DMS153 (cell line): ENCODE measurements at regions not wholly inside any gene's neighbourhood (a gene's known extent, or its start where the extent isn't known, plus 50 kb on each side); places are given as distances from the start of the nearest gene placed in this dataset.

Experiments
- DNase-seq: peaks from one replicate; lab custom pipeline; 2025; lab: John Stamatoyannopoulos, UW

DNA sequence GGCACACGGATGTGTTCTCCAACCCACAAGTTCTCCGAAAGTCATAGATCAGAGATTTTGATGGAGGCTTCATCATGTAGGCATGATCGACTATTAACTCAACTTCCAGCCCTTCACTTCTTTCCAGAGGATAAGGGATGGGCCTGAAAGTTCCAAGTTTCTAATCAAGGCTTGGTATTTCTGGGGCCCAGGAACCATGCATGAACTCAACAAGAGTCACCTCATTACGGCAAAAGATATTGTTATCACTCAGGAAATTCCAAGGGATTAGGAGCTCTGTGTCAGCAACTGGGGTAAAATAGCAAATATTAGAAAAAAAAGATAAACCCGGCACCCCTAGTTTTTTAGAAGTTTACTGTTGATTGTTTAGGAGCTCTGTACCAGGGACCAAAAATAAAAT, 240.1 kb upstream of the PPP1R2C start:
- DNase-seq, result no peak

DNA sequence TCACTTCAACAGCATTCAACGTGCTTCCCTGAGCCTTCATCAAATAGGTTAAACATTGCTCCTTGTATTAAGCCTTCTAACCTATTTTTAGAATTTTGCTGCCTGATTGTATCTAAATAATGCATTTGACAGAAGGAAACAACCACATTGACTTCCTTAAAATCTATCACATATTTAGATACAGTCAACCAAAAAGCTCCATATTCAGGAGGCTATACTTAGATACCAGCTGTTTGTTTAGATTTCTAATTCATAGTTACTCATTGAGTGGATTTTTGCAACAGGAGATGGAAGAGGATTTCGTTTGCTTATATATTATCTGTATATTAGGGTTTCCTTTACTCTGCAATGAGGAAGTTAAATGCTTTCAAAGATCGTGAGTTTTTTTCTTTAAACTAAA, 241.1 kb upstream of the PPP1R2C start:
- no peak for DNase-seq

DNA sequence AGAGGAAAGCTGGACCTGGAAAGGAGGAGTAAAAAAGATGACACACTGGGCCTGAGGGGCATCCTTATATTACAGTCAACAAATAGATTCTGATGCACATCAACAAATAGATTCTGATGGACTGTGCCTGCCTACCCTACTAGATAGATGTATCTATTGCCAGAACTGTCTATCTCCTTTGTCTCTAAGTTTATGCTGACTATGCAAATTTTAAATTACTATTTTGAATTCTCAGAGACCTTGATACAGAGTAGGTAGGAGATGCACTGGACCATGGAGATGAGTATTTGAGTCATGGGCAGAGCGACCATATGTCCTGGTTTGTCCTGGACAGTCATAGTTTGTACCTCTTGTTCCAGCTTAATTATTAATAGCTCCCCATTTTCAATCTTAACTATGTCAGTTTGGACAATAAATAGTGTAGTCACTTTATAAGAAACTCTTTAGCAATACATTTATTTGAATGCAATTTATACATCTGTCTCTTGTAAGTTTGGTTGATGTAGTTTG, 247.9 kb upstream of the PPP1R2C start:
- no peak for DNase-seq

DNA sequence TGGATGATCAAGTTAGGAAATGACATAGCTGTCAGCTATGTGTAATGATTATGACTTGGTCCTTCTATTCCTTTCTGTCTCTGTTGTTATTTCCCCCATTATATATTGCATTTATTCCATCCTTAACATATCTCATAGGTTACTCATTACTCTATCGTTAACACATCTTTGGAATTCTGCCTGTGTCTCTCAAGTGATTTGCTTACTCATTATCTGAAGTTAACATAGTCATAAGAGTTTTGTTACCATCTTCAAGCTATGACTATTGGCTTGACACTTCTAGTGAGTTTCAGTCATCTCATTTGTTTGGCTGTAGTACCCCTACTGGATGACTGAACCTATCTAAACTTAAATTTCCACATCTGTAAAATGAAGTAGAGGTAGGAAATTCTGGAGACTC, 286.1 kb upstream of the PPP1R2C start:
- no peak for DNase-seq

DNA sequence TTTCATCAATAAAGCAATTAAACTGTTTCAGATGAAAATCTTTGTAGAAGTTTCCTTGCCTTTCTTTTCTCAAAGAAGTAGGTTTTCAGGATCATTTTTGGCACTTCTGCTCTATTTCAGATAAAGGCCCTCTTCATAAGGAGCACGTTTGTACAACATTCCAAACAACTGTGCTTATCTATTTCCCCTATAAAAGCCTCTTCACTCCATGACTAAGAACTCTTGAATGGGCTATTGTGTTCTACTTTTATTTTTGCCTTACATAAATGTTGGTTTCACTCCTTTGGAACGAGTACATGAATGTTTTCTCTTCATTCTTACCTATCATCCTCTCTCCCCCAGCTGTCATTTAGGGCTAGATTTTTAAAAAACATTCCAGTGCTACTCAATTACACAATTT, 288.0 kb upstream of the PPP1R2C start:
- no peak for DNase-seq

DNA sequence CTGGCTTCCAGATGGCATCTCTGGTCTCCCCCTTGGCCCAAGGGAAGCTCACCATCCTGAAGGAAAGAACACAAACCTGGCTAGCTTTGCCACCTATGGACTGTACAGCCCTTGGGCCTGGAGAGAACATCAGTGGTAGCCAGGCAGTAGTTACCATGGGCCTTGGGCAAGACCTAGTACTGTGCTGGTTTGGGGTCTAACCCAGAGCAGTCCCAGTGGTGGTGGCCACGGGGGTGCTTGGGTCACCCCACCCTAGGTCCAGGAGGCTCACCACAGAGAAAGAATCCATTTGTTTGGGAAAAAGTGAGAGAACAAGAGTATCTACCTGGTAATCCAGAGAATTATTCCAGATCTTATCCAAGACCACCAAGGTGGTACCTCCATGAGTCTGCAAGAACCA, 290.7 kb upstream of the PPP1R2C start:
- no peak for DNase-seq

DNA sequence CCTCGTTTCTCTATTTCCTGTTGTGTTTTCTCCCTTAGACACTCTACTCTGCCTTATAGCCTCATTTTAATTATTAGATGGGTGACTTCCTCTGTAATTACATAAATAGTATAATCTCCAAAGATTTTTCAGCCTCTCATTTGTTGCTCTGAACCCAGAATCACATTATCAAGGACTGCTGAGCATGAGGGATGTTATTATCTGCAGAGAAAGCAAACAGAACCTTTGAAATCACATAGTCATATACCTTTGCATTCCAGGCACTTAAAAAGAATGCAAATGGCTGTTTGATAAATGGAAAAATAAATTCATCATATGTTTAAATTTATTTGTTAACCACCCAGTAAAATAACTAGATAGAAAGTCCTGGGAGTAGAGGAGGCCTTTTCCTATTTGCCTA, 305.1 kb upstream of the PPP1R2C start:
- DNase-seq, result no peak

DNA sequence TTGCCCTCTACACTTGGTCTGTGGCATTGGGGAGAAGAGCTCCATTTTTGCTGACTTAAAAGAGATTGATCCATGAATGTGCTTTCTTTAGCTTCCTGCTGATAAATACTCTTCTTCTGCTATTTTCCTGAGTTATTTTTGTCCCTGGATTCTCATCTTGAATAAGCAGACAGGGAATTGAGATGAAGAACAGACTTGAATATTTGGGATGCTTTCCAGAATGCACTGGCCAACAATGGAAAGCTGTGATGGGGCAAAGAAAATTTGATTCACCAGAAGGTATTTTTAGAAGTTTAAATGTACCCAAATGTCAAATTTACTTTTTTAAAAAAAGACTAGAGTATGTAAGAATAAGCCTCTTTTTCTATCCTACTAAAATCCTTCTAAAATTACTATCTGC, 309.9 kb upstream of the PPP1R2C start:
- DNase-seq, result no peak

DNA sequence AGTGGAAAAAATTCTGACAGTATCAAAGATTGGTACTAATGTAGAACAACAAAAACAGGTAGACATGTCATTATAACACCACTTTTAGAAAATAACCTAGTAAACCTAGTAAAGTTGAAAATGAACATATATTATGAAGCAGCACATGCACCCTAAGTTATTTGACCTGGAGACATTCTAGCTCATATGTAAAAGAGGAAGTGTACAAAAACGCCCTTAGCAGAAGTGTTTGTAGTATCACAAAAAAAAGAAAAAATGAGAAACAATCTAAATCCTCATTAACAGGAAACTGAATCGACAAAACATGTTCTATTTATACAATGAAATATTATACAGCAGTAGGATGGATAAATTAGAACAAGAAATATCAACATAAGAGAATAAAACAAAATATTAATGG, 318.9 kb upstream of the PPP1R2C start:
- no peak for DNase-seq

DNA sequence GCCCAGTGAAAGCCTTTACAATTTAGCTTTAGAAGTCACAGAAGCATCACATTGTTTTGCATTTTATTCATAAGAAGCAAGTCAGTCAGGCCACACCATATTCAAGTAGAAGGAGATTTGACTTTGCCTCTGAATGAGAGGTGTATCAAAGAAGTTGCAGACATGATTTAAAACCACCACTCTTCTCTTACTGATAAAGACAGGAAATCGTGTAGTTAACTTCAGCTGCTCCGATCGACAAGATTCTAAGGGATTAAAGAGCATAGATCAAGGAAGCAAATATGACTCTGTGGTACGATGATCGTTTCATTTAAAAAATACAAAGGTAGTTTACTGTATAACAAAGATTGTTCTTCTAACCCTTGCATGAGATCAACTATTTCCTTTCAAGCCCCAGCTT, 328.0 kb upstream of the PPP1R2C start:
- no peak for DNase-seq

DNA sequence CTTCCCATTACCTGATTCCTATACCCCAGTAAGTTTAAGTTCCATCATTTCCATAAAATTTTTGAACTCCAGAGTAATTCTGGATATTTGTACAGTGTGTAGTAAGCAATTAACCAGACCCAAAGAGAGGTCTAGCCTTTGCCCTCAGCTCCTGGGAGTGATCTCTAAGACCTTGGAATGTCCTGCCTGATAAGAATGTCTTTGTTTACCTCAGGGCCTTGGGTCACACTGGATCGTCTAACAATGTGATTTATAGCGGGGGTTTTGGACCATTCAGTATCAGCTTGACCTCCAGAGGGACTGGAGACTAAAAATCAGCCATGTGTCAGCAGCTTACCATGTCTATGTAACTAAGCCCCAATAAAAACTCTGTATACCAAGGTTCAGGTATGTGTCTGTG, 330.9 kb upstream of the PPP1R2C start:
- DNase-seq, result no peak

DNA sequence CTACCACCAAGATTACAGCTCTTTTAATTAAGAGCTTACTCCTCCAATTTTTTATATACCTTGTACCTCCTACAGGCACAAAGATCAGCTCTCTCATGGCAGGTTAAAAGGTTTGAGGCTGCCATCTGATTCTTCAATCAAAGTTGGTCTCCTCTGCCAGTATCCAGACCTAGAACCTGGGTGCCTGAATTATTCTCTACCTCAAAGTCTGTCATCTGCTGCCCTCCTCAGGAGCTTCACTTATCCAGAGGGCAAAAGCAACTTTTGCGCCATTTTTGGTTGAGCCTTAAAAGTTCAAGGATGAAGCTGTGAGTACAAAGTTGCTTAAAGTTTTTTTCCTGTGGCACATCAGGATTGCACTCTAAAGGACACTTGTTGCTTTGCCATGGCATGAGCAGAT, 343.7 kb upstream of the PPP1R2C start:
- DNase-seq, result no peak

DNA sequence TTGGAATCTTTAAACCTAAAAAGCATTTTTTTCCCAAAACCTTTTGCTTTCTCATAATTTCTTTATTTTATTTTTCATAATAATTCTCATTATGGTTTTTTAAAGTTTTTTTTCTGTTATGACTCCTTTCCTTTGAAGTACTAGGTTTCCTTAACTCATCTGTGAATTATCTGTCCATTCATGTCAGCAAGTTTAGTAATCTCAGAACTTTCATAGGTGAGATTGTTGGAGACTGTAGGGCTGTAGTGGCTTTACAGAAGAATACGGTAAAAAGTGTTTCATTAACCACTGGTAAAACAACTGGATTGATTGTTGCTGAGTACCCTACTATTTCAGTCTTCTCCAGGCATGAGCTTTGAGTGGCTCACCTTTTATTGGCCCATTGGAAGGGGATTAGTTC, 361.7 kb upstream of the PPP1R2C start:
- DNase-seq, result no peak

DNA sequence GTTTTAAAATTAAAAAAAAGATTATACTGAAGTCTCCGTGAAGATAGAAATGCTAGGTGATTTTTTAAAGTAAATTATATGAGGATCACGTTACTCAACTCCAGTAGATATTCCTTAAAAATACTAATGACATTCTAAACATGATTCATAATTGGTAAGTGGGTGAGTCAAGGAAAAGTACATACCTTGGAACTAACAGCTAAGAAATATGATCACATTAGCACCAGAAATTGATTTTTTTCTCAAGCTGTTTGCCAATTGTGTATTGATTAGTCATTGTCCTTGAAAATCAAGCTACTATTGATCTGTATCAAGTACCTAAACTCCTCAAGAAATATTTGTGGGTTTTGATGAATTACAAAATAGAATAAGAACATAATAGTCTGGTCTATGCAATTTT, 362.6 kb upstream of the PPP1R2C start:
- no peak for DNase-seq

DNA sequence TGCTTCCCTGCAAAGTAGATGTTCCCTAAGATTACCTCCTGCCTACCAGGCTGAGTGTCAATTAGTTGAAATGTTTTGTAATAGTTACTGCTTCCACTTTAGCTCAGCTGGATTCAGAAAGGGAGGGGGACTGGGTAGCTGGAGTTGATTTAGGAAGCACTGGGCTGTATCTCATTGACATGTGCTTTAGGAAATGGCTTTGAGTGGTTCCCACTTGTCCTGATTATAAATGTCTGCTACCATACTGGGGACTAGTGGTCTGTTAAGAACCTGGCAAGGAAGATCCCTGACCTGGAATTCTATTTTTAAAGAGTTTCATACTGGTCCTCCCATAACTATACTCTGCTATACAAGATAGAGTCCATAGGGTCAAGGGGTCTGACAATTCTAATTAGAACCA, 363.9 kb upstream of the PPP1R2C start:
- DNase-seq, result no peak

DNA sequence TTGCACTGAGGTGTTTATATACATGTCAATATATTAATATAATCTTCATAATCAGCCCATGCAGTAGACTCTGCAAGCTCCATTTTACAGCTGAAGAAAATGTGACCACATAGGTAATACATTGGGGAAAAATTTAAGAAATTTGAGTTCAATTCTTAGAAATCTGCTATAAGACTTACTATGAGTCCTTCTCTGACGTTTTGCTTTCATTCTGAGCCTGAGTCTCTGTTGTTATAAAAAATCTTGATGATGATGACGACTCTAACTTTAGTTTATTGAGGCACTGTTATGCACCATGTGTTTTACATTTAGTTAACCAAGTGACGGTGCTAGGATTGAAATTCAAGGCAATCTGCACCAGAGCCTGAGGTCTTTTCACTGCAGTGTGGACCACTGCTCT, 370.3 kb upstream of the PPP1R2C start:
- DNase-seq, result no peak

DNA sequence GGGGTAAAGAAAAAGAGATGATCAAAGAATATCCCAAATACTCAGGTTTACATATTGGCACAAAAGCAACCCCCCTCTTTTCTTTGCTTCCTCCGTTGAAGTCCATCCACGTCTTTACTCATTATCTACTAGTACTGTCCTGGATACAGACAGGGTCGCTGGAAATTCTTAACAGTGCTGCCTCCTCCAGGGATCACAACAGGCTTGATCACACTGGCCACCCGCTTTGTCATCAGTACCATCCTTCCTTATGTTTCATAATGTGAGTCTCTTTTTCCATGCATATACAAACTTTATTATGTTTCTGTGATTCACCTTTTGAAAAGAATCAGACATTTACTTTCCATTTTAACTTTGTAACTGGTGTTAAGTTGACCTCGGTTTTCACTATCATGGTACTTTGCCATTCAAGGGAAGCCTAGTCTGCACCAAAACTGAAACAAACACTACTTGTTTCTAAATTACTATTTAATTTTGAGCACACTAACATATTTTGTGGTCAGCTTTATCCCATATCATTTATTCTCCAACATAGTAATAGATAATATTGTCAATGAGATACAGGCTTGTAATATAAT, 387.5 kb upstream of the PPP1R2C start:
- DNase-seq, result no peak

DNA sequence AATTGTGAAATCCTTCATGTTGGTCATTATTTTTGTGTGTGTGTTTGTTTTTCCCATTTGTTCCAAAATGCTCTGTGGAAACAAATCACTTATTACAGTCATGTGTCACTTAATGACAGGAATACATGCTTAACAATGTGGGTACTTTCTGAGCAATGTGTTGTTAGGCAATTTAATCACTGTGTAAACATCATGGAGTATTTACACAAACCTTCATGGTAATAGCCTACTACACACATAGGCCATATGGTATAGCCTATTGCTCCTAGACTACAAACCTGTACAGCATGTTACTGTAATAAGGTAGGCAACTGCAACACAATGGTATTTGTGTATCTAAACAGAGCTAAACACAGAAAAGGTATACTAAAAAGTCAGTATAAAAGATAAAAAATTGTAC, 388.9 kb upstream of the PPP1R2C start:
- DNase-seq, result peak; percentile 81

DNA sequence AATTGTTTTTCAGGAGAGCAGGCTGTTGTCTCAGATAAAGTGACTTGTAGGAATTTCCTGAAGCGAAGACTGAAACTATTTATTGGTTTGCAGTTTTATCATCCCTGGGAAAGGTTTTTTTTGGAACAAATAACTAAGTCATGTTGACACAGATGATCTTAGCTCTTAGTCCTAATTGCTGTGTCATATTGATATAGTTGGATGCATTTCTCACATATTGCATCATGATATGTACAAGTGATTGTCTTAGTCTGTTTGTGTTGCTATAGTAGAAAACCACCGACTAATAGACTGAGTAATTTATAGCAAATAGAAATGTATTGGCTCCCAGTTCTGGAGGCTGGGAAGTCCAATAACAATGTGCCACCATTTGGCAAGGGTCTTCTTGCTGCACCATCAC, 397.5 kb upstream of the PPP1R2C start:
- DNase-seq, result no peak

DNA sequence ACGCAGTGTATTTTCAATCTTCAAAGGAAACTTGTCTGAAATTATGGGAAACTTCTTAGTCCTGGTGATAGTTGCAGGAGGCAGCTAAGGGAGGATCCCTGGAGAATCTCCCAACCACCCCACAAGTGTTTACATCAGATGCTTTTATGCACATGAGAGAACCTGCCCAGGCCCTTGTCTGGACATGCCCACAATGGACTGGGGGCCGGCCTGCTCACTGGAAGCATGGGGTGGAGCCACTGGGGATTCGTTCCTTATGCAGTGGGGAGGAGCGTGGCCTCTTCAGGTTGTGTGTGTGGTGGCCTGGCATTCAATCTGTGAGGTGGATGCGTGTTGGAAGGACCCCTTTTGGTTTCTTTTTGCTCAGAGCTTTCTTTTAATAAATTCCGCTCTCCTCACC, 398.7 kb upstream of the PPP1R2C start:
- no peak for DNase-seq

DNA sequence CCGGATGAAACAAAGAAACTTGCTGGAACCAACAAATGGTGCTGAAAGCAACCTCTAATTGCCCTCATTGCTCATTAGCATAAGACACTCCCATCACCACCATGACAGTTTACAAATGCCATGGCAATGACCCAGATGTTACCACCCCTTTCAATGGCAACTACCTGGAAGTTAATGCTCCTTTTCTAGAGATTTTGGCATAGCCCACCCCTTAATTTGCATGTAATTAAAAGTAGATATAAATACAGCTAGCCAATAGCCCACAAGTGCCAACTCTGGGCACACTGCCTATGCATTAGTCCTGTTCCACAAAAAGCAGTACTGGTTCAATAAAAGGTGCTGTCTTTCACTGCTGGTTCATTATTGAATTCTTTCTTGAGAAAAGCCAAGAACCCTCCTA, 410.3 kb upstream of the PPP1R2C start:
- no peak for DNase-seq

DNA sequence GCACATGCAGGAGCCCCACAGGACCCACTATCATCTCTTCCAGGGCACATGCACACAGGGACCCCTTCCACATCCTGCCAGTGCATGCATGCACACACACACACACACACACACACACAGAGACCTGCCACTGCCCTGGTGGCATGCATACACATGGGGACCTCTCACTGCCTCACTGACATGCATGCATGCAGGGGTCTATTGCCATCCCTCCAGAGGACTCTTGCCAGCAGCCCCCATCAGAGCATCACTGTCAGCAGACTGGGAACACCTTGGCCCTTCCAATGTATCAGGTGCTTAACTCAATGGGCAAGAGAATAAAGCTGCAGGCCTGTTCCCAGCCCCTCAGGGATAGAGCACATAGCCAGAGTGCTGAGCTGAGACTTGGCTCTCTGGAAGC, 433.6 kb upstream of the PPP1R2C start:
- DNase-seq, result no peak

DNA sequence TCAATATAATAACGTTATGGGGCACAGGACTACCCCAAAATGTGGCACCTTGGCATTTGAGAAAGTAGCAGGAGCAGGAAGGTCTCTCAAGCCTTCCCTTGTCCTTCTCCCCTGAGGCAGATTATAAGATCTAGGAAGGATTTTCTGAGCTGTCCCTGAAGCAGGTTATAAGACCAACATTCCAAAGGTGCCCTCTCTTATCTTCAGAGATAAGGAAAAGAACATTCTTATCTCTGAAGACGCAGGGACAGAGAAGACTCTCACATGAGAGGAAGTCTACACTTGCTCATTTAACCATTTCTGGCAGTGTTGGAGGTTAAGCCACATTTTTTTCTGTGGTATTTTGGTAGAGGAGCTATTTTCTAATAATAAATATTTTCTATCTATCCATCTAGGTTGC, 437.9 kb upstream of the MAOA start:
- no peak for DNase-seq

DNA sequence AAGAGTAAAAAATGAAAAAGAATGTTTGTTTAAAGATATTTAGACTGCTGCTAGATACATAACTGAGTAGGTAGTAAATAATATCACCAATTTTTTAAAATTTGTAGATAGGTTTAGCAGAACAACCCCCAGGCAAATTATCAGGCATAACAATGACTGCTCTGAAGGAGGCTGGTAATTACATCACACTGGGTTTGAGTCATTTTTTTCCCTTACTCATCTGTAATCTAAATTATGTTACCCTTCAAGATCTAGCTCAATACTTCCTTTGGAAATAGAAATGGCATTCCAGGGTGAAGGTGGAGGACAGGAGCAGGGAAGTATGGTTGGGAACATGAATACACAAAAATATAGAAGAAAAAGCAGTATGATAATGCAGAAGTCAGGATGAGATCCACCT, 431.6 kb upstream of the MAOA start:
- DNase-seq, result no peak
